Right ventricle myocardium inferior (tissue), 1 donor: ENCODE measurements at regions not wholly inside any gene's neighbourhood (a gene's known extent, or its start where the extent isn't known, plus 50 kb on each side); places are given as distances from the start of the nearest gene placed in this dataset.

Source experiments
- ATAC-seq: fragments of 200-7000 bp; cut with Tn5 transposase; one replicate; pipeline ENCODE4 v1.9.1; 2020; ENCODE audit warnings: mild to moderate bottlenecking, moderate library complexity
- DNase-seq: peaks from one replicate; pipeline ENCODE4 v3.0.0; 2021; ENCODE audit errors: missing footprints
- intact Hi-C: fragments of 100-400 bp; cut with DNase I; formaldehyde crosslinking; loops from one replicate; pipeline ENCODE4 v1.11.0; 2022
- donor health status: DM: no; HTN: yes; CAD: no; lungs with severe emphysema.

- DNase-seq (no peak), ATAC-seq (no peak)
- intact Hi-C loops = no loop called here
These were observed 616.7 kb upstream of the DAB2 start for GRCh38 chr5:40041452-40041851.

- ATAC-seq = no peak
- DNase-seq = no peak
- intact Hi-C loops = no loop called here
These were observed 612.9 kb upstream of the DAB2 start for GRCh38 chr5:40037713-40038112.

- no peak for ATAC-seq
- no peak for DNase-seq
- intact Hi-C loops = no loop called here
These were observed 609.7 kb upstream of the DAB2 start for GRCh38 chr5:40034441-40034840.

GRCh38 chr5:40033411-40033810, 608.6 kb upstream of the DAB2 start:
- no peak for ATAC-seq
- DNase-seq = no peak
- intact Hi-C loops = no loop called here

GRCh38 chr5:40033009-40033408, 608.2 kb upstream of the DAB2 start:
- DNase-seq = no peak
- ATAC-seq = no peak
- intact Hi-C loops = no loop called here

- ATAC-seq = no peak
- intact Hi-C loops = no loop called here
These were observed 605.9 kb upstream of the DAB2 start for GRCh38 chr5:40030661-40031060.

GRCh38 chr5:40029711-40030495, 605.1 kb upstream of the DAB2 start:
- DNase-seq (no peak), ATAC-seq (no peak)
- intact Hi-C loops = no loop called here

More at GRCh38 chr5:40030661-40031060, 605.9 kb upstream of the DAB2 start:
- DNase-seq = no peak

- DNase-seq = no peak
- intact Hi-C loops = no loop called here
- ATAC-seq = no peak
These were observed 602.6 kb upstream of the DAB2 start for GRCh38 chr5:40027400-40027799.

GRCh38 chr5:40025586-40025985, 600.8 kb upstream of the DAB2 start:
- intact Hi-C loops = no loop called here
- DNase-seq = no peak
- ATAC-seq = no peak

- ATAC-seq = no peak
- DNase-seq = no peak
- intact Hi-C loops = no loop called here
These were observed 597.3 kb upstream of the DAB2 start for GRCh38 chr5:40022057-40022456.

- no peak for DNase-seq
- intact Hi-C loops = no loop called here
- ATAC-seq = no peak
These were observed 596.2 kb upstream of the DAB2 start for GRCh38 chr5:40021007-40021406.

- ATAC-seq (no peak), DNase-seq (no peak)
- intact Hi-C loops = no loop called here
These were observed 593.1 kb upstream of the DAB2 start for GRCh38 chr5:40017918-40018317.

GRCh38 chr5:40017135-40017534, 592.4 kb upstream of the DAB2 start:
- no peak for ATAC-seq
- DNase-seq = no peak

GRCh38 chr5:40010436-40010835, 585.7 kb upstream of the DAB2 start:
- intact Hi-C loops = no loop called here
- ATAC-seq = no peak
- DNase-seq = no peak

More at GRCh38 chr5:40017135-40017534, 592.4 kb upstream of the DAB2 start:
- intact Hi-C loops = no loop called here

- intact Hi-C loops = no loop called here
- DNase-seq = no peak
- ATAC-seq = no peak
These were observed 581.5 kb upstream of the DAB2 start for GRCh38 chr5:40006260-40006659.

- intact Hi-C loops = no loop called here
- DNase-seq (no peak), ATAC-seq (no peak)
These were observed 577.0 kb upstream of the DAB2 start for GRCh38 chr5:40001796-40002195.

GRCh38 chr5:39998518-39998917, 573.7 kb upstream of the DAB2 start:
- no peak for DNase-seq
- ATAC-seq = no peak

GRCh38 chr5:39995990-39996389, 571.2 kb upstream of the DAB2 start:
- ATAC-seq (no peak), DNase-seq (no peak)
- intact Hi-C loops = no loop called here

More at GRCh38 chr5:39998518-39998917, 573.7 kb upstream of the DAB2 start:
- intact Hi-C loops = no loop called here

GRCh38 chr5:39992617-39993202, 567.9 kb upstream of the DAB2 start:
- DNase-seq (no peak), ATAC-seq (no peak)
- intact Hi-C loops = no loop called here

- ATAC-seq = no peak
These were observed 561.8 kb upstream of the DAB2 start for GRCh38 chr5:39986614-39987013.

GRCh38 chr5:39980056-39980455, 555.3 kb upstream of the DAB2 start:
- intact Hi-C loops = no loop called here
- DNase-seq (no peak), ATAC-seq (no peak)

More at GRCh38 chr5:39986614-39987013, 561.8 kb upstream of the DAB2 start:
- no peak for DNase-seq
- intact Hi-C loops = no loop called here
